ENCODE measurements at regions not wholly inside any gene's neighbourhood (a gene's known extent, or its start where the extent isn't known, plus 50 kb on each side); places are given as distances from the start of the nearest gene placed in this dataset.

DNA sequence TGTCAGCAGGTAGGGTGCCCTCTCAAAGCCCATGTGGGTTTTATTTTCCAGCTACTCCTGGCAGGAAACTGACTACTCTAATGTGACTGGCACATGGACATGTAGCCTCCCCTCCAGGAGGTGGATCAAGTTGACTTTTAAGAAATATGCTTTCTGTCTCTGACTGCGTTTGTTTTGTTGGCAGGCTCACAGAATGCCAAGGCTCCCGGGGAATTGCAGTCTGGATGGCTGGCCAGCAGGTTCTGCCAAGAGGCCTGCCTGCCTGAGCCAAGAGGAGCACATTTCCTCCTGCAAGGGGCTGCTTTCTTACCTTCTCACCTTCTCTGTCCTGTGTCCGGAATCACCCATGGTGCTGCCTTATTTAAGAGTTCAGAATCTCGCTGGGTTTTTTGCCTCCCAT, 217.3 kb upstream of the ERCC4 start:
- TF ChIP-seq ZNF274 (IDR thresholded peaks at IDR 0.05; ENCODE audit: insufficient read depth, insufficient read length) (no peak), NBN (IDR thresholded peaks at IDR 0.05) (no peak), SREBF1 (IDR thresholded peaks at IDR 0.05; ENCODE audit: low read length) (no peak), RAD21 (IDR thresholded peaks at IDR 0.05; ENCODE audit: insufficient read depth, low read depth, low read length) (no peak), SMC3 (IDR thresholded peaks at IDR 0.05; ENCODE audit: borderline replicate concordance, low read length) (no peak)
- TF ChIP-seq, protein P1, sequence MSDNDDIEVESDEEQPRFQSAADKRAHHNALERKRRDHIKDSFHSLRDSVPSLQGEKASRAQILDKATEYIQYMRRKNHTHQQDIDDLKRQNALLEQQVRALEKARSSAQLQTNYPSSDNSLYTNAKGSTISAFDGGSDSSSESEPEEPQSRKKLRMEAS (IDR thresholded peaks at IDR 0.05; ENCODE audit: low read depth, low read length), result no peak
- TF ChIP-seq, protein P2, sequence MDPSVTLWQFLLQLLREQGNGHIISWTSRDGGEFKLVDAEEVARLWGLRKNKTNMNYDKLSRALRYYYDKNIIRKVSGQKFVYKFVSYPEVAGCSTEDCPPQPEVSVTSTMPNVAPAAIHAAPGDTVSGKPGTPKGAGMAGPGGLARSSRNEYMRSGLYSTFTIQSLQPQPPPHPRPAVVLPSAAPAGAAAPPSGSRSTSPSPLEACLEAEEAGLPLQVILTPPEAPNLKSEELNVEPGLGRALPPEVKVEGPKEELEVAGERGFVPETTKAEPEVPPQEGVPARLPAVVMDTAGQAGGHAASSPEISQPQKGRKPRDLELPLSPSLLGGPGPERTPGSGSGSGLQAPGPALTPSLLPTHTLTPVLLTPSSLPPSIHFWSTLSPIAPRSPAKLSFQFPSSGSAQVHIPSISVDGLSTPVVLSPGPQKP (IDR thresholded peaks at IDR 0.05; ENCODE audit: low read depth, low read length), result no peak
- TF ChIP-seq, protein P3, sequence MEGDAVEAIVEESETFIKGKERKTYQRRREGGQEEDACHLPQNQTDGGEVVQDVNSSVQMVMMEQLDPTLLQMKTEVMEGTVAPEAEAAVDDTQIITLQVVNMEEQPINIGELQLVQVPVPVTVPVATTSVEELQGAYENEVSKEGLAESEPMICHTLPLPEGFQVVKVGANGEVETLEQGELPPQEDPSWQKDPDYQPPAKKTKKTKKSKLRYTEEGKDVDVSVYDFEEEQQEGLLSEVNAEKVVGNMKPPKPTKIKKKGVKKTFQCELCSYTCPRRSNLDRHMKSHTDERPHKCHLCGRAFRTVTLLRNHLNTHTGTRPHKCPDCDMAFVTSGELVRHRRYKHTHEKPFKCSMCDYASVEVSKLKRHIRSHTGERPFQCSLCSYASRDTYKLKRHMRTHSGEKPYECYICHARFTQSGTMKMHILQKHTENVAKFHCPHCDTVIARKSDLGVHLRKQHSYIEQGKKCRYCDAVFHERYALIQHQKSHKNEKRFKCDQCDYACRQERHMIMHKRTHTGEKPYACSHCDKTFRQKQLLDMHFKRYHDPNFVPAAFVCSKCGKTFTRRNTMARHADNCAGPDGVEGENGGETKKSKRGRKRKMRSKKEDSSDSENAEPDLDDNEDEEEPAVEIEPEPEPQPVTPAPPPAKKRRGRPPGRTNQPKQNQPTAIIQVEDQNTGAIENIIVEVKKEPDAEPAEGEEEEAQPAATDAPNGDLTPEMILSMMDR (IDR thresholded peaks at IDR 0.05 in 2 of 3, conservative IDR thresholded peaks at IDR 0.05 in 1 of 3; ENCODE audit: control insufficient read depth in 2 of 3, extremely low read depth in 1 of 3, insufficient read depth in 1 of 3, low read depth in 3 of 3, low read length in 3 of 3), result no peak
- TF ChIP-seq, protein P4, sequence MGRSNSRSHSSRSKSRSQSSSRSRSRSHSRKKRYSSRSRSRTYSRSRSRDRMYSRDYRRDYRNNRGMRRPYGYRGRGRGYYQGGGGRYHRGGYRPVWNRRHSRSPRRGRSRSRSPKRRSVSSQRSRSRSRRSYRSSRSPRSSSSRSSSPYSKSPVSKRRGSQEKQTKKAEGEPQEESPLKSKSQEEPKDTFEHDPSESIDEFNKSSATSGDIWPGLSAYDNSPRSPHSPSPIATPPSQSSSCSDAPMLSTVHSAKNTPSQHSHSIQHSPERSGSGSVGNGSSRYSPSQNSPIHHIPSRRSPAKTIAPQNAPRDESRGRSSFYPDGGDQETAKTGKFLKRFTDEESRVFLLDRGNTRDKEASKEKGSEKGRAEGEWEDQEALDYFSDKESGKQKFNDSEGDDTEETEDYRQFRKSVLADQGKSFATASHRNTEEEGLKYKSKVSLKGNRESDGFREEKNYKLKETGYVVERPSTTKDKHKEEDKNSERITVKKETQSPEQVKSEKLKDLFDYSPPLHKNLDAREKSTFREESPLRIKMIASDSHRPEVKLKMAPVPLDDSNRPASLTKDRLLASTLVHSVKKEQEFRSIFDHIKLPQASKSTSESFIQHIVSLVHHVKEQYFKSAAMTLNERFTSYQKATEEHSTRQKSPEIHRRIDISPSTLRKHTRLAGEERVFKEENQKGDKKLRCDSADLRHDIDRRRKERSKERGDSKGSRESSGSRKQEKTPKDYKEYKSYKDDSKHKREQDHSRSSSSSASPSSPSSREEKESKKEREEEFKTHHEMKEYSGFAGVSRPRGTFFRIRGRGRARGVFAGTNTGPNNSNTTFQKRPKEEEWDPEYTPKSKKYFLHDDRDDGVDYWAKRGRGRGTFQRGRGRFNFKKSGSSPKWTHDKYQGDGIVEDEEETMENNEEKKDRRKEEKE (IDR thresholded peaks at IDR 0.05), result no peak
- TF ChIP-seq, protein P5, sequence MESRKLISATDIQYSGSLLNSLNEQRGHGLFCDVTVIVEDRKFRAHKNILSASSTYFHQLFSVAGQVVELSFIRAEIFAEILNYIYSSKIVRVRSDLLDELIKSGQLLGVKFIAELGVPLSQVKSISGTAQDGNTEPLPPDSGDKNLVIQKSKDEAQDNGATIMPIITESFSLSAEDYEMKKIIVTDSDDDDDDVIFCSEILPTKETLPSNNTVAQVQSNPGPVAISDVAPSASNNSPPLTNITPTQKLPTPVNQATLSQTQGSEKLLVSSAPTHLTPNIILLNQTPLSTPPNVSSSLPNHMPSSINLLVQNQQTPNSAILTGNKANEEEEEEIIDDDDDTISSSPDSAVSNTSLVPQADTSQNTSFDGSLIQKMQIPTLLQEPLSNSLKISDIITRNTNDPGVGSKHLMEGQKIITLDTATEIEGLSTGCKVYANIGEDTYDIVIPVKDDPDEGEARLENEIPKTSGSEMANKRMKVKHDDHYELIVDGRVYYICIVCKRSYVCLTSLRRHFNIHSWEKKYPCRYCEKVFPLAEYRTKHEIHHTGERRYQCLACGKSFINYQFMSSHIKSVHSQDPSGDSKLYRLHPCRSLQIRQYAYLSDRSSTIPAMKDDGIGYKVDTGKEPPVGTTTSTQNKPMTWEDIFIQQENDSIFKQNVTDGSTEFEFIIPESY (IDR thresholded peaks at IDR 0.05), result no peak
- TF ChIP-seq, protein P6, sequence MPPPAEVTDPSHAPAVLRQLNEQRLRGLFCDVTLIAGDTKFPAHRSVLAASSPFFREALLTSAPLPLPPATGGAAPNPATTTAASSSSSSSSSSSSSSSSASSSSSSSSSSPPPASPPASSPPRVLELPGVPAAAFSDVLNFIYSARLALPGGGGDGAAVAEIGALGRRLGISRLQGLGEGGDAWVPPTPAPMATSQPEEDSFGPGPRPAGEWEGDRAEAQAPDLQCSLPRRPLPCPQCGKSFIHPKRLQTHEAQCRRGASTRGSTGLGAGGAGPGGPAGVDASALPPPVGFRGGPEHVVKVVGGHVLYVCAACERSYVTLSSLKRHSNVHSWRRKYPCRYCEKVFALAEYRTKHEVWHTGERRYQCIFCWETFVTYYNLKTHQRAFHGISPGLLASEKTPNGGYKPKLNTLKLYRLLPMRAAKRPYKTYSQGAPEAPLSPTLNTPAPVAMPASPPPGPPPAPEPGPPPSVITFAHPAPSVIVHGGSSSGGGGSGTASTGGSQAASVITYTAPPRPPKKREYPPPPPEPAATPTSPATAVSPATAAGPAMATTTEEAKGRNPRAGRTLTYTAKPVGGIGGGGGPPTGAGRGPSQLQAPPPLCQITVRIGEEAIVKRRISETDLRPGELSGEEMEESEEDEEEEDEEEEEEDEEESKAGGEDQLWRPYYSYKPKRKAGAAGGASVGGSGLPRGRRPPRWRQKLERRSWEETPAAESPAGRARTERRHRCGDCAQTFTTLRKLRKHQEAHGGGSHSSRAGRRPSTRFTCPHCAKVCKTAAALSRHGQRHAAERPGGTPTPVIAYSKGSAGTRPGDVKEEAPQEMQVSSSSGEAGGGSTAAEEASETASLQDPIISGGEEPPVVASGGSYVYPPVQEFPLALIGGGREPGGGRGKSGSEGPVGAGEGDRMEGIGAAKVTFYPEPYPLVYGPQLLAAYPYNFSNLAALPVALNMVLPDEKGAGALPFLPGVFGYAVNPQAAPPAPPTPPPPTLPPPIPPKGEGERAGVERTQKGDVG (CRISPR knock-in tag; IDR thresholded peaks at IDR 0.05), result no peak
